ENCODE measurements at regions not wholly inside any gene's neighbourhood (a gene's known extent, or its start where the extent isn't known, plus 50 kb on each side); places are given as distances from the start of the nearest gene placed in this dataset.

- no peaks in the 10 kb centered on the region for H3K36me3 ChIP-seq (ENCODE audit: control insufficient read depth, insufficient read depth, low read length)
Measured at GRCh38 chrX:63514569-63515080, 163.5 kb upstream of the SPIN4 start.

GRCh38 chrX:63513825-63514568, 162.9 kb upstream of the SPIN4 start:
- no peaks in the 10 kb centered on the region for H3K27me3 ChIP-seq (ENCODE audit: control insufficient read depth, insufficient read depth, low read length)
- no peak overlapping the region for H3K4me3 ChIP-seq (ENCODE audit: low read length)
- H3K4me1 ChIP-seq (ENCODE audit: control insufficient read depth, insufficient read depth, low read length) = no peaks in the 10 kb centered on the region
- H3K9ac ChIP-seq (ENCODE audit: low read length) = no peak overlapping the region
- no peaks in the 10 kb centered on the region for H3K36me3 ChIP-seq (ENCODE audit: control insufficient read depth, insufficient read depth, low read length)
- no peaks in the 10 kb centered on the region for H3K9me3 ChIP-seq (ENCODE audit: control insufficient read depth, low read length)

More at GRCh38 chrX:63514569-63515080, 163.5 kb upstream of the SPIN4 start:
- no peaks in the 10 kb centered on the region for H3K4me1 ChIP-seq (ENCODE audit: control insufficient read depth, insufficient read depth, low read length)
- H3K9ac ChIP-seq (ENCODE audit: low read length) = no peak overlapping the region
- no peaks in the 10 kb centered on the region for H3K9me3 ChIP-seq (ENCODE audit: control insufficient read depth, low read length)
- no peaks in the 10 kb centered on the region for H3K27me3 ChIP-seq (ENCODE audit: control insufficient read depth, insufficient read depth, low read length)
- no peak overlapping the region for H3K4me3 ChIP-seq (ENCODE audit: low read length)

GRCh38 chrX:63511361-63511760, 160.2 kb upstream of the SPIN4 start:
- no peaks in the 10 kb centered on the region for H3K4me1 ChIP-seq (ENCODE audit: control insufficient read depth, insufficient read depth, low read length)
- no peaks in the 10 kb centered on the region for H3K27me3 ChIP-seq (ENCODE audit: control insufficient read depth, insufficient read depth, low read length)
- H3K9me3 ChIP-seq (ENCODE audit: control insufficient read depth, low read length) = no peaks in the 10 kb centered on the region
- no peak overlapping the region for H3K4me3 ChIP-seq (ENCODE audit: low read length)
- H3K36me3 ChIP-seq (ENCODE audit: control insufficient read depth, insufficient read depth, low read length) = no peaks in the 10 kb centered on the region
- H3K9ac ChIP-seq (ENCODE audit: low read length) = no peak overlapping the region

GRCh38 chrX:63508668-63509067, 157.5 kb upstream of the SPIN4 start:
- no peaks in the 10 kb centered on the region for H3K27me3 ChIP-seq (ENCODE audit: control insufficient read depth, insufficient read depth, low read length)
- H3K4me1 ChIP-seq (ENCODE audit: control insufficient read depth, insufficient read depth, low read length) = no peaks in the 10 kb centered on the region
- H3K9ac ChIP-seq (ENCODE audit: low read length) = no peak overlapping the region
- H3K4me3 ChIP-seq (ENCODE audit: low read length) = no peak overlapping the region
- H3K9me3 ChIP-seq (ENCODE audit: control insufficient read depth, low read length) = no peaks in the 10 kb centered on the region
- no peaks in the 10 kb centered on the region for H3K36me3 ChIP-seq (ENCODE audit: control insufficient read depth, insufficient read depth, low read length)

- Histone ChIP-seq H3K9me3 (ENCODE audit: control insufficient read depth, low read length) (no peaks in the 10 kb centered on the region), H3K36me3 (ENCODE audit: control insufficient read depth, insufficient read depth, low read length) (no peaks in the 10 kb centered on the region), H3K4me3 (ENCODE audit: low read length) (no peak overlapping the region), H3K9ac (ENCODE audit: low read length) (no peak overlapping the region), H3K27me3 (ENCODE audit: control insufficient read depth, insufficient read depth, low read length) (no peaks in the 10 kb centered on the region), H3K4me1 (ENCODE audit: control insufficient read depth, insufficient read depth, low read length) (no peaks in the 10 kb centered on the region)
Measured at GRCh38 chrX:63506320-63506719, 155.2 kb upstream of the SPIN4 start.

- Histone ChIP-seq H3K4me3 (ENCODE audit: low read length) (no peak overlapping the region), H3K27me3 (ENCODE audit: control insufficient read depth, insufficient read depth, low read length) (no peaks in the 10 kb centered on the region), H3K4me1 (ENCODE audit: control insufficient read depth, insufficient read depth, low read length) (no peaks in the 10 kb centered on the region), H3K36me3 (ENCODE audit: control insufficient read depth, insufficient read depth, low read length) (no peaks in the 10 kb centered on the region), H3K9ac (ENCODE audit: low read length) (no peak overlapping the region), H3K9me3 (ENCODE audit: control insufficient read depth, low read length) (no peaks in the 10 kb centered on the region)
Measured at GRCh38 chrX:63503541-63503940, 152.4 kb upstream of the SPIN4 start.

GRCh38 chrX:63488546-63489373, 137.6 kb upstream of the SPIN4 start:
- Histone ChIP-seq H3K4me3 (ENCODE audit: low read length) (no peak overlapping the region), H3K27me3 (ENCODE audit: control insufficient read depth, insufficient read depth, low read length) (no peaks in the 10 kb centered on the region), H3K36me3 (ENCODE audit: control insufficient read depth, insufficient read depth, low read length) (no peaks in the 10 kb centered on the region), H3K4me1 (ENCODE audit: control insufficient read depth, insufficient read depth, low read length) (no peaks in the 10 kb centered on the region), H3K9ac (ENCODE audit: low read length) (no peak overlapping the region), H3K9me3 (ENCODE audit: control insufficient read depth, low read length) (no peaks in the 10 kb centered on the region)

- H3K9me3 ChIP-seq (ENCODE audit: control insufficient read depth, low read length) = no peaks in the 10 kb centered on the region
- H3K27me3 ChIP-seq (ENCODE audit: control insufficient read depth, insufficient read depth, low read length) = no peaks in the 10 kb centered on the region
Measured at GRCh38 chrX:63475200-63475599, 124.1 kb upstream of the SPIN4 start.

GRCh38 chrX:63471004-63471403, 119.9 kb upstream of the SPIN4 start:
- Histone ChIP-seq H3K4me3 (ENCODE audit: low read length) (no peak overlapping the region), H3K9ac (ENCODE audit: low read length) (no peak overlapping the region), H3K27me3 (ENCODE audit: control insufficient read depth, insufficient read depth, low read length) (no peaks in the 10 kb centered on the region), H3K4me1 (ENCODE audit: control insufficient read depth, insufficient read depth, low read length) (no peaks in the 10 kb centered on the region), H3K36me3 (ENCODE audit: control insufficient read depth, insufficient read depth, low read length) (no peaks in the 10 kb centered on the region), H3K9me3 (ENCODE audit: control insufficient read depth, low read length) (no peaks in the 10 kb centered on the region)

More at GRCh38 chrX:63475200-63475599, 124.1 kb upstream of the SPIN4 start:
- Histone ChIP-seq H3K36me3 (ENCODE audit: control insufficient read depth, insufficient read depth, low read length) (no peaks in the 10 kb centered on the region), H3K4me1 (ENCODE audit: control insufficient read depth, insufficient read depth, low read length) (no peaks in the 10 kb centered on the region), H3K9ac (ENCODE audit: low read length) (no peak overlapping the region), H3K4me3 (ENCODE audit: low read length) (no peak overlapping the region)

GRCh38 chrX:63470506-63470905, 119.4 kb upstream of the SPIN4 start:
- no peak overlapping the region for H3K9ac ChIP-seq (ENCODE audit: low read length)
- no peaks in the 10 kb centered on the region for H3K4me1 ChIP-seq (ENCODE audit: control insufficient read depth, insufficient read depth, low read length)
- no peaks in the 10 kb centered on the region for H3K36me3 ChIP-seq (ENCODE audit: control insufficient read depth, insufficient read depth, low read length)
- no peaks in the 10 kb centered on the region for H3K9me3 ChIP-seq (ENCODE audit: control insufficient read depth, low read length)
- no peaks in the 10 kb centered on the region for H3K27me3 ChIP-seq (ENCODE audit: control insufficient read depth, insufficient read depth, low read length)
- H3K4me3 ChIP-seq (ENCODE audit: low read length) = no peak overlapping the region

GRCh38 chrX:63466690-63467089, 115.6 kb upstream of the SPIN4 start:
- Histone ChIP-seq H3K36me3 (ENCODE audit: control insufficient read depth, insufficient read depth, low read length) (no peaks in the 10 kb centered on the region), H3K9ac (ENCODE audit: low read length) (no peak overlapping the region), H3K4me3 (ENCODE audit: low read length) (no peak overlapping the region), H3K9me3 (ENCODE audit: control insufficient read depth, low read length) (no peaks in the 10 kb centered on the region), H3K4me1 (ENCODE audit: control insufficient read depth, insufficient read depth, low read length) (no peaks in the 10 kb centered on the region), H3K27me3 (ENCODE audit: control insufficient read depth, insufficient read depth, low read length) (no peaks in the 10 kb centered on the region)

- H3K36me3 ChIP-seq (ENCODE audit: control insufficient read depth, insufficient read depth, low read length) = no peaks in the 10 kb centered on the region
- no peaks in the 10 kb centered on the region for H3K4me1 ChIP-seq (ENCODE audit: control insufficient read depth, insufficient read depth, low read length)
- no peak overlapping the region for H3K9ac ChIP-seq (ENCODE audit: low read length)
- H3K9me3 ChIP-seq (ENCODE audit: control insufficient read depth, low read length) = no peaks in the 10 kb centered on the region
- H3K4me3 ChIP-seq (ENCODE audit: low read length) = no peak overlapping the region
- no peaks in the 10 kb centered on the region for H3K27me3 ChIP-seq (ENCODE audit: control insufficient read depth, insufficient read depth, low read length)
Measured at GRCh38 chrX:63458981-63459380, 107.8 kb upstream of the SPIN4 start.
